Peyer's patch (tissue), 4 donors: ENCODE measurements at regions not wholly inside any gene's neighbourhood (a gene's known extent, or its start where the extent isn't known, plus 50 kb on each side); places are given as distances from the start of the nearest gene placed in this dataset.

Experiments
- CTCF ChIP-seq, 6 experiments: fragments of 450-650 bp in 4 of 6; fragments of 200-600 bp in 2 of 6; sonication (generic) in 1 of 6; IDR thresholded peaks; one replicate each; pipeline ENCODE4 v1.5.1; 2017 to 2019; ENCODE audit warnings: antibody characterized with exemption in 6 of 6, mild to moderate bottlenecking in 3 of 6, moderate library complexity in 1 of 6
- POLR2A ChIP-seq, 2 donors: fragments of 450-650 bp; IDR thresholded peaks; one replicate each; pipeline ENCODE4 v1.5.1; 2017; ENCODE audit warnings: antibody characterized with exemption in 2 of 2, mild to moderate bottlenecking in 2 of 2, moderate library complexity in 2 of 2

GRCh38 chr3:24958271-24958670, 463.6 kb upstream of the THRB start:
- TF ChIP-seq CTCF (IDR thresholded peaks at IDR 0.05) (no peak), POLR2A (IDR thresholded peaks at IDR 0.05) (no peak)
